ENCODE measurements at regions not wholly inside any gene's neighbourhood (a gene's known extent, or its start where the extent isn't known, plus 50 kb on each side); places are given as distances from the start of the nearest gene placed in this dataset.
"Not testable (repeated sequence)": the region's sequence is repeated elsewhere in the genome, so short reads cannot be mapped to it uniquely, and the experiment has no call there.

DNA sequence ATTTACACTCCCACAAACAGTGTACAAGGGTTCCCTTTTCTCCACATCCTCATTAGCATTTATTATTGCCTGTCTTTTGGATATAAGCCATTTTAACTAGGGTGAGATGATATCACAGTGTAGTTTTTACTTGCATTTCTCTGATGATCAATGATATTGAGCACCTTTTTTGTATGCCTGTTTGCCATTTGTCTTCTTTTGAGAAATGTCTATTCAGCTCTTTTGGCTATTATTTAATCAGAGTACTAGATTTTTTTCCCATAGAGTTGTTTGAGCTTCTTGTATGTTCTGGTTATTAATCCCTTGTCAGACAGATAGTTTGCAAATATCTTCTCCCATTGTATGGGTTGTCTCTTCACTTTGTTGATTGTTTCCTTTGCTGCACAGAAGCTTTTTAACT lies 190.6 kb downstream of the MAGEB17 start:
- no peak overlapping the region for H3K4me2 ChIP-seq (ENCODE audit: insufficient read depth, low read length)
- no peak for DNase-seq (ENCODE audit: insufficient read length, low spot score, missing footprints)
- H3K9me3 ChIP-seq (ENCODE audit: low read depth, low read length), result no peaks in the 10 kb centered on the region
- TF ChIP-seq, protein P1, sequence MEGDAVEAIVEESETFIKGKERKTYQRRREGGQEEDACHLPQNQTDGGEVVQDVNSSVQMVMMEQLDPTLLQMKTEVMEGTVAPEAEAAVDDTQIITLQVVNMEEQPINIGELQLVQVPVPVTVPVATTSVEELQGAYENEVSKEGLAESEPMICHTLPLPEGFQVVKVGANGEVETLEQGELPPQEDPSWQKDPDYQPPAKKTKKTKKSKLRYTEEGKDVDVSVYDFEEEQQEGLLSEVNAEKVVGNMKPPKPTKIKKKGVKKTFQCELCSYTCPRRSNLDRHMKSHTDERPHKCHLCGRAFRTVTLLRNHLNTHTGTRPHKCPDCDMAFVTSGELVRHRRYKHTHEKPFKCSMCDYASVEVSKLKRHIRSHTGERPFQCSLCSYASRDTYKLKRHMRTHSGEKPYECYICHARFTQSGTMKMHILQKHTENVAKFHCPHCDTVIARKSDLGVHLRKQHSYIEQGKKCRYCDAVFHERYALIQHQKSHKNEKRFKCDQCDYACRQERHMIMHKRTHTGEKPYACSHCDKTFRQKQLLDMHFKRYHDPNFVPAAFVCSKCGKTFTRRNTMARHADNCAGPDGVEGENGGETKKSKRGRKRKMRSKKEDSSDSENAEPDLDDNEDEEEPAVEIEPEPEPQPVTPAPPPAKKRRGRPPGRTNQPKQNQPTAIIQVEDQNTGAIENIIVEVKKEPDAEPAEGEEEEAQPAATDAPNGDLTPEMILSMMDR (IDR thresholded peaks at IDR 0.05; ENCODE audit: extremely low read depth, low read depth, low read length), result no peak
- H2AFZ ChIP-seq (ENCODE audit: low read length), result no peak overlapping the region
- H3K27ac ChIP-seq (ENCODE audit: low read depth, low read length), result no peak overlapping the region
- no peak overlapping the region for H3K4me3 ChIP-seq (ENCODE audit: insufficient read depth, low read length)
- H3K27me3 ChIP-seq (ENCODE audit: insufficient read depth, low read length), result no peaks in the 10 kb centered on the region
- no peaks in the 10 kb centered on the region for H3K4me1 ChIP-seq (ENCODE audit: insufficient read depth, low read length)
- H4K20me1 ChIP-seq (ENCODE audit: insufficient read depth, low read length), result no peaks in the 10 kb centered on the region
- no peaks in the 10 kb centered on the region for H3K79me2 ChIP-seq (ENCODE audit: insufficient read depth, low read length)
- H3K36me3 ChIP-seq (ENCODE audit: insufficient read depth, low read length), result no peaks in the 10 kb centered on the region

DNA sequence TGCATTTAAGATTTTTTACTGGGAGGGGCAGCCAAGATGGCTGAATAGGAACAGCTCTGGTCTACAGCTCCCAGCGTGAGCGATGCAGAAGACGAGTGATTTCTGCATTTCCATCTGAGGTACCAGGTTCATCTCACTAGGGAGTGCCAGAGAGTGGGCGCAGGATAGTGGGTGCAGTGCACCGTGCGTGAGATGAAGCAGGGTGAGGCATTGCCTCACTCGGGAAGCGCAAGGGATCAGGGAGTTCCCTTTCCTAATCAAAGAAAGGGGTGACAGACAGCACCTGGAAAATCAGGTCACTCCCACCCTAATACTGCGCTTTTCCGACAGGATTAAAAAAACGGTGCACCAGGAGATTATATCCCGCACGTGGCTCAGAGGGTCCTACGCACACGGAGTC lies 192.8 kb downstream of the MAGEB17 start:
- not testable (repeated sequence) for H3K27me3 ChIP-seq (ENCODE audit: insufficient read depth, low read length); DNase-seq (ENCODE audit: insufficient read length, low spot score, missing footprints); H4K20me1 ChIP-seq (ENCODE audit: insufficient read depth, low read length); H3K27ac ChIP-seq (ENCODE audit: low read depth, low read length); H3K4me2 ChIP-seq (ENCODE audit: insufficient read depth, low read length); H3K36me3 ChIP-seq (ENCODE audit: insufficient read depth, low read length); H3K4me1 ChIP-seq (ENCODE audit: insufficient read depth, low read length); H3K9me3 ChIP-seq (ENCODE audit: low read depth, low read length); H3K4me3 ChIP-seq (ENCODE audit: insufficient read depth, low read length); H2AFZ ChIP-seq (ENCODE audit: low read length); H3K79me2 ChIP-seq (ENCODE audit: insufficient read depth, low read length)

GRCh38 chrX:16368696-16369095 lies 201.4 kb downstream of the MAGEB17 start:
- H3K27me3 ChIP-seq (ENCODE audit: insufficient read depth, low read length), result no peaks in the 10 kb centered on the region
- DNase-seq (ENCODE audit: insufficient read length, low spot score, missing footprints), result no peak

DNA sequence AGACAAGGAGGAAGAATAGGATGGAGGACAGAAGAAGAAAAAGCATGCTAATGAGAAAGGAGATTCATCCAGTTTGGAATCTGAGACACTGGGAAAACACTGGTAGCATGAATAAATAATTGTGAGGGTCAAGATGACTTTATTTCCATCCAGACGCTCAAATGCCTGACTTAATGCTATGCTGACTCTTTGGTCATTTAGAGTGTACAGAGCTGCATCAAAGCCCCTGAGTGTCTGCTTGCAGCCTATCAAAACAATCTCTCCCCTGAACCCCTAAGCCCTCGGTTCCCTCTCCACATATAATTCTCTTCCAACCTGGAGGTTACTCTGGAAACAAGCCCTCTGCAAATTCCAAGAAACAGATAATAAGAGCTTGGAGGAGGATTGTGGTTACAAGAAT lies 208.8 kb downstream of the MAGEB17 start:
- no peak overlapping the region for H3K4me2 ChIP-seq (ENCODE audit: insufficient read depth, low read length)
- TF ChIP-seq, protein P1 (IDR thresholded peaks at IDR 0.05; ENCODE audit: extremely low read depth, low read depth, low read length), result no peak

More at GRCh38 chrX:16368696-16369095, 201.4 kb downstream of the MAGEB17 start:
- Histone ChIP-seq H3K79me2 (ENCODE audit: insufficient read depth, low read length) (no peaks in the 10 kb centered on the region), H3K27ac (ENCODE audit: low read depth, low read length) (no peak overlapping the region), H3K4me3 (ENCODE audit: insufficient read depth, low read length) (no peak overlapping the region), H3K36me3 (ENCODE audit: insufficient read depth, low read length) (no peaks in the 10 kb centered on the region), H3K4me2 (ENCODE audit: insufficient read depth, low read length) (no peak overlapping the region), H3K4me1 (ENCODE audit: insufficient read depth, low read length) (no peaks in the 10 kb centered on the region), H2AFZ (ENCODE audit: low read length) (no peak overlapping the region), H3K9me3 (ENCODE audit: low read depth, low read length) (no peaks in the 10 kb centered on the region), H4K20me1 (ENCODE audit: insufficient read depth, low read length) (no peaks in the 10 kb centered on the region)
- TF ChIP-seq, protein P1 (IDR thresholded peaks at IDR 0.05; ENCODE audit: extremely low read depth, low read depth, low read length), result no peak

More for the DNA sequence above, 208.8 kb downstream of the MAGEB17 start:
- Histone ChIP-seq H3K79me2 (ENCODE audit: insufficient read depth, low read length) (no peaks in the 10 kb centered on the region), H3K9me3 (ENCODE audit: low read depth, low read length) (no peaks in the 10 kb centered on the region), H3K36me3 (ENCODE audit: insufficient read depth, low read length) (no peaks in the 10 kb centered on the region), H4K20me1 (ENCODE audit: insufficient read depth, low read length) (no peaks in the 10 kb centered on the region), H3K4me1 (ENCODE audit: insufficient read depth, low read length) (no peaks in the 10 kb centered on the region), H3K4me3 (ENCODE audit: insufficient read depth, low read length) (no peak overlapping the region), H3K27me3 (ENCODE audit: insufficient read depth, low read length) (no peaks in the 10 kb centered on the region), H2AFZ (ENCODE audit: low read length) (no peak overlapping the region), H3K27ac (ENCODE audit: low read depth, low read length) (no peak overlapping the region)
- DNase-seq (ENCODE audit: insufficient read length, low spot score, missing footprints), result no peak
